Esophagus squamous epithelium (tissue), 5 donors: ENCODE measurements at regions not wholly inside any gene's neighbourhood (a gene's known extent, or its start where the extent isn't known, plus 50 kb on each side); places are given as distances from the start of the nearest gene placed in this dataset.
A peak's percentile ranks its signal among the peaks of the same experiment; 100 is the strongest.

Experiments used
- DNase-seq: peaks from one replicate; lab custom pipeline; 2025; lab: John Stamatoyannopoulos, UW
- H3K27ac ChIP-seq, 4 donors: fragments of 200-600 bp; sonication (generic); one replicate each; pipeline ENCODE4 v1.5.1; 2016 to 2019; ENCODE audit warnings: mild to moderate bottlenecking in 1 of 4
- H3K27me3 ChIP-seq, 4 donors: fragments of 200-600 bp; sonication (generic); 1 replicate in 3 of 4; 2 replicates in 1 of 4; pipeline versions ENCODE4 v1.5.1 to v1.6.0; 2017 to 2021; ENCODE audit warnings: antibody characterized with exemption in 1 of 4
- H3K36me3 ChIP-seq, 3 donors: fragments of 200-600 bp; sonication (generic); one replicate each; pipeline ENCODE4 v1.5.1; 2016 to 2019
- H3K4me1 ChIP-seq, 3 donors: fragments of 200-600 bp; sonication (generic); one replicate each; pipeline ENCODE4 v1.5.1; 2017 to 2019
- H3K4me3 ChIP-seq, 4 donors: fragments of 200-600 bp; sonication (generic); 1 replicate in 3 of 4; 2 replicates in 1 of 4; pipeline ENCODE4 v1.5.1; 2016 to 2019; ENCODE audit warnings: mild to moderate bottlenecking in 2 of 4, moderate library complexity in 1 of 4
- H3K9me3 ChIP-seq, 3 donors: fragments of 200-600 bp; sonication (generic); one replicate each; pipeline ENCODE4 v1.5.1; 2016 to 2019
- POLR2A ChIP-seq, 4 donors: fragments of 450-650 bp; IDR thresholded peaks; one replicate each; pipeline ENCODE4 v1.6.1; 2017; ENCODE audit warnings: antibody characterized with exemption in 4 of 4, mild to moderate bottlenecking in 4 of 4, moderate library complexity in 3 of 4
- WGBS, 2 donors: methylation state at CpG; one replicate each; pipeline ENCODE4 v1.1.5; 2018; 5-methylcytosine and 5-hydroxymethylcytosine counted together
- intact Hi-C: fragments of 100-400 bp; cut with DNase I; formaldehyde crosslinking; loops from one replicate; pipeline ENCODE4 v1.15.0; 2022
- TF ChIP-seq, protein P1 (sequence below), 6 experiments: fragments of 450-650 bp in 4 of 6; fragments of 200-600 bp in 2 of 6; sonication (generic) in 2 of 6; IDR thresholded peaks; one replicate each; pipeline ENCODE4 v1.5.1; 2016 to 2019; ENCODE audit warnings: antibody characterized with exemption in 6 of 6, mild to moderate bottlenecking in 4 of 6, moderate library complexity in 4 of 6
- donor health status: DM: yes; HTN: yes; CAD: no.

DNA sequence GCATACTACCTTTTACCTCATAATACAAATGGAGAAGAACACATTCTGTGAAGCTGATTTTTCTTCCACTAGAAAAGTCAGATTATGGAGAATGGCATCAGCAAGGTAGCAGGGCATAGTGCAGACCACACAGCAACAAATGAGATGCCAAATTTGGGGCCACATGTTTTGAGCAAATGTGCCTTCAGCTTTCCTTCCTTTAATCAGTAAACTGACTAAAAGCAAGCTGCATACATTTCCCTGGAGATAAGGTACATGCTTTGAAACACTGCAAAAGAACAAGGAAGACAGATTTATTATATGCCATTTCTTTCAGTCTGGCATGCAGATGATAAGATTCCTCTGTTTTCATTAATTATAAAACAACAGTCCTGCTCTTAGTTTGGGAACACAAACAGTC, 67.1 kb upstream of the GUCY1A1 start:
- no peaks in the 10 kb centered on the region for H3K9me3 ChIP-seq
- no peaks in the 10 kb centered on the region for H3K36me3 ChIP-seq
- no peak for TF ChIP-seq POLR2A (IDR thresholded peaks at IDR 0.05)
- TF ChIP-seq, protein P1, sequence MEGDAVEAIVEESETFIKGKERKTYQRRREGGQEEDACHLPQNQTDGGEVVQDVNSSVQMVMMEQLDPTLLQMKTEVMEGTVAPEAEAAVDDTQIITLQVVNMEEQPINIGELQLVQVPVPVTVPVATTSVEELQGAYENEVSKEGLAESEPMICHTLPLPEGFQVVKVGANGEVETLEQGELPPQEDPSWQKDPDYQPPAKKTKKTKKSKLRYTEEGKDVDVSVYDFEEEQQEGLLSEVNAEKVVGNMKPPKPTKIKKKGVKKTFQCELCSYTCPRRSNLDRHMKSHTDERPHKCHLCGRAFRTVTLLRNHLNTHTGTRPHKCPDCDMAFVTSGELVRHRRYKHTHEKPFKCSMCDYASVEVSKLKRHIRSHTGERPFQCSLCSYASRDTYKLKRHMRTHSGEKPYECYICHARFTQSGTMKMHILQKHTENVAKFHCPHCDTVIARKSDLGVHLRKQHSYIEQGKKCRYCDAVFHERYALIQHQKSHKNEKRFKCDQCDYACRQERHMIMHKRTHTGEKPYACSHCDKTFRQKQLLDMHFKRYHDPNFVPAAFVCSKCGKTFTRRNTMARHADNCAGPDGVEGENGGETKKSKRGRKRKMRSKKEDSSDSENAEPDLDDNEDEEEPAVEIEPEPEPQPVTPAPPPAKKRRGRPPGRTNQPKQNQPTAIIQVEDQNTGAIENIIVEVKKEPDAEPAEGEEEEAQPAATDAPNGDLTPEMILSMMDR (IDR thresholded peaks at IDR 0.05): no peak
- peaks cover 0 to 5% (median 0%) of the 10 kb centered on the region in 3 donors for H3K4me1 ChIP-seq
- H3K27me3 ChIP-seq: no peaks in the 10 kb centered on the region
- H3K27ac ChIP-seq: no peak overlapping the region
- intact Hi-C loops: no loop called here
- H3K4me3 ChIP-seq: no peak overlapping the region
- DNase-seq: no peak

DNA sequence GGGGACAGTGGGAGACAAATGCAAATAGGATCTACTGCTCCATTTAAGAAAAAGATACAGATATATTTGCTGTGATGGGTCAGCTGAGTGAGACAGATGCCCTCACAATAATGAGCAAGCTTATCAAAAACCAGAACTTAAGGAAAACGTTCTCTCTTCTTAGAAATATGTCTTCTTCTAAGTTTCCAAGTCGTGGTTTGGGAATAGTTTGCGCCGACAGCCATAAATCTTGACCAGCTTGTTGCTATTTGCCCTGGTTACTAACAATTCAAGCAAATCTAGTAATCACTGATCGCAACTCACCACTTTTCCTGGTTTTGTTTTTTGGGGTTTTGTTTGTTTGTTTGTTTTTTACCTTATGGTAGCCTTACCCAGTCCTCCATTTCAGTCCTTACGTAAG, 67.6 kb upstream of the GUCY1A1 start:
- no peak overlapping the region for H3K4me3 ChIP-seq
- H3K36me3 ChIP-seq: no peaks in the 10 kb centered on the region
- WGBS, 2 donors: 77 to 79% methylated on average over 6 of the region's 6 CpGs
- peaks cover 0 to under 1% (median 0%) of the 10 kb centered on the region in 3 donors for H3K4me1 ChIP-seq
- intact Hi-C loops: no loop called here
- no peak for TF ChIP-seq POLR2A (IDR thresholded peaks at IDR 0.05)
- TF ChIP-seq, protein P1 (IDR thresholded peaks at IDR 0.05): no peak
- H3K27ac ChIP-seq: no peak overlapping the region
- DNase-seq: no peak
- H3K9me3 ChIP-seq: no peaks in the 10 kb centered on the region
- H3K27me3 ChIP-seq: no peaks in the 10 kb centered on the region

DNA sequence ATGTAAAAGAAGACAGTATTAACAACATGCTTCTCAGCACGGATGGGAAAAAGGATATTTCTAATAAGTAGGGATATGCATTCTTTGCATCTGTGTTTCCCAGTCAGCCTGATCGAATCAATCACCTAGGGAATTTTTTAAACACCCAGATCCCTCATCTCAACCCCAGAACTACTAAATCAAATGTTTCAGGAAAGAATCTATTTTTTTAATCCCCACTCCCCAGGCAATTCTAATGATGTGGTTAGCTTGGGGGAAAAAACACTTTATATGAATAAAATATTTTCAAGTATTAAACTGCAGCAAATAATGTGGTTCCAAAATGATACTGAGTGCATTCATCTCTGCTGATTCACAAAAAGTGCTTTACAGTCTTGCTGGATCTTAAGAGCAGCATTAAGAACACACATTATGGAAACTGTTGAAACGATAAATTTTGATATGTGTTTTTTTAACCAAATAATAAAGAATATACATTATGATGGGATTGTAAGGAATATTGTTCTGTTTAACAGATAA, 68.7 kb upstream of the GUCY1A1 start:
- H3K36me3 ChIP-seq: no peaks in the 10 kb centered on the region
- no peak overlapping the region for H3K4me3 ChIP-seq
- intact Hi-C loops: no loop called here
- H3K9me3 ChIP-seq: no peaks in the 10 kb centered on the region
- TF ChIP-seq POLR2A (IDR thresholded peaks at IDR 0.05): no peak
- H3K4me1 ChIP-seq: no peaks in the 10 kb centered on the region
- no peak for DNase-seq
- no peaks in the 10 kb centered on the region for H3K27me3 ChIP-seq
- no peak overlapping the region for H3K27ac ChIP-seq
- 37 to 52% methylated on average over 3 of the region's 3 CpGs for WGBS, 2 donors

DNA sequence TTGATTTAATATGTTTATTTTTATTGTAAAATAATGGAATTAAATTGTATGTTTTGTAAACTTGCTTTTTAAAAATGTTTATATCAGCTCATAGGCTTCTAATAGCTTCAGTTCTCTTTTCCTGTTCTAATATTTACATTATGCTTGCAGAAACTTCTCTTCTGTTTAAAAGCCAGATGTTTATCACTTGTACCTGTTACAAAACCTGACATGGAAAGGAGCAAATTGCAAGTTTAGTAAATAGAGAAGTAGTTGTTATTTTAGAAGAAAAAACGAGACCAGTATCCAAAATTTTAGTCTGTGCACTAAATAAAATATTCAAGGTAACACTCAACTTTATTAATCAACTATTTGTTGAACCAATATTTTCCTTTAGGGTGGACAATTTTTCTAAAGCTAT, 69.4 kb upstream of the GUCY1A1 start:
- H3K27ac ChIP-seq: no peak overlapping the region
- DNase-seq: no peak
- no peaks in the 10 kb centered on the region for H3K27me3 ChIP-seq
- no peaks in the 10 kb centered on the region for H3K9me3 ChIP-seq
- 29 to 55% methylated on average over 1 of the region's 1 CpG for WGBS, 2 donors
- no peaks in the 10 kb centered on the region for H3K4me1 ChIP-seq
- no peaks in the 10 kb centered on the region for H3K36me3 ChIP-seq
- H3K4me3 ChIP-seq: no peak overlapping the region
- TF ChIP-seq, protein P1 (IDR thresholded peaks at IDR 0.05): no peak
- TF ChIP-seq POLR2A (IDR thresholded peaks at IDR 0.05): no peak
- intact Hi-C loops: no loop called here

DNA sequence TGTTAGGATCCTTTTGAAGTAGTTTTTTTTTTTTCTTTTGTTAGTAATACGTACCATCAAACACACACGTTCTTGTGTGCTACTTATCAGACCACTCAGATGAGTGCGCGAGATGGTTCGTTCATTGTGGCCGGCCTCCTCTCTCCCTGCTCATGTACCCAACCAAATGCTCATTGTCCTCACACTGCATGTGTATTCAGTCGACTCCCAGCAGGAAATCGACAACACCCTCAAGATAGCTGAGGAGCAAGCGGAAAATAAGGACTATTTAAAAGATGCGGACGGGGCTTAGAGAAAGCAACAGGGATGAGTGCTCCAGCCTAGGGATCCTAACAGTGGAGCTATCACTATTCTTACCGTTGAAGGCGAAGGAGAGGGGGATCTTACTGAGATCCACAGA, 72.9 kb upstream of the GUCY1A1 start:
- intact Hi-C loops: no loop called here
- no peak for DNase-seq
- H3K27ac ChIP-seq: no peak overlapping the region
- no peaks in the 10 kb centered on the region for H3K9me3 ChIP-seq
- H3K4me3 ChIP-seq: no peak overlapping the region
- H3K4me1 ChIP-seq: no peaks in the 10 kb centered on the region
- TF ChIP-seq, protein P1 (IDR thresholded peaks at IDR 0.05): no peak
- no peak for TF ChIP-seq POLR2A (IDR thresholded peaks at IDR 0.05)
- H3K27me3 ChIP-seq: no peaks in the 10 kb centered on the region
- no peaks in the 10 kb centered on the region for H3K36me3 ChIP-seq
- 91 to 92% methylated on average over 11 to 13 of the region's 13 CpGs for WGBS, 2 donors

DNA sequence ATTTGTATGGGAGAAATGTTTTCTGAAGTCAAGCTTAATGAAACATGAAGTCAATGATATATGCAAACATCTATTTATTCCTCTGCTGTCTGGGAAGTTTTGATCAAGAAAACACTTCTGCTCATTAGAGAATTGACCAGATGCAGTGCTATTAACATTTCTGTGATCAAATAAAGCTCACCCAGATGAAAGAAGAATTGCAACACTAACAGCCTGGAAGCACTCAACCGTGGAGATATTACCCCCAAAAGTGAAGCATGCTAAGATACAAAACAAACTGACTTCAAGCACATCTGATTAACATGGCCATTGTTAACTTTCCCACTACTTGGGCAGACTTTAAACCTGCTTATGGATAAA, 73.7 kb upstream of the GUCY1A1 start:
- H3K36me3 ChIP-seq: no peaks in the 10 kb centered on the region
- H3K9me3 ChIP-seq: no peaks in the 10 kb centered on the region
- H3K27ac ChIP-seq: peak overlapping the region in 1 of 4 donors; percentile 18
- no peak overlapping the region for H3K4me3 ChIP-seq
- no peak for DNase-seq
- intact Hi-C loops: no loop called here
- H3K27me3 ChIP-seq: no peaks in the 10 kb centered on the region
- no peaks in the 10 kb centered on the region for H3K4me1 ChIP-seq
- 48 to 53% methylated on average over 1 of the region's 1 CpG for WGBS, 2 donors
- no peak for TF ChIP-seq POLR2A (IDR thresholded peaks at IDR 0.05)
- TF ChIP-seq, protein P1 (IDR thresholded peaks at IDR 0.05): no peak
